GM23338 (cell line): ENCODE measurements at regions not wholly inside any gene's neighbourhood (a gene's known extent, or its start where the extent isn't known, plus 50 kb on each side); places are given as distances from the start of the nearest gene placed in this dataset.

Source experiments
- ATAC-seq: fragments of 200-7000 bp; cut with Tn5 transposase; 3 replicates; pipeline ENCODE4 v1.9.1; 2020
- DNase-seq: peaks from one replicate; pipeline ENCODE4 v3.0.0-alpha.2; 2015; ENCODE audit warnings: low spot score
- H2AFZ ChIP-seq: fragments of 200-600 bp; sonication (generic); 2 replicates; pipeline ENCODE4 v1.8.0; 2016; ENCODE audit warnings: antibody characterized with exemption, mild to moderate bottlenecking, moderate library complexity
- H3F3A ChIP-seq: fragments of 200-600 bp; sonication (generic); replicated peaks from 2 replicates; pipeline ENCODE4 v1.8.0; 2017; ENCODE audit warnings: antibody characterized with exemption, mixed run types, low read depth
- H3K27ac ChIP-seq: fragments of 200-600 bp; sonication (generic); 2 replicates; pipeline ENCODE4 v1.6.1; 2016; ENCODE audit warnings: low read depth
- H3K27me3 ChIP-seq: fragments of 200-600 bp; sonication (generic); 2 replicates; pipeline ENCODE4 v1.8.0; 2016; ENCODE audit warnings: mild to moderate bottlenecking, mixed run types, moderate library complexity; ENCODE audit not compliant: insufficient read depth
- H3K36me3 ChIP-seq: fragments of 200-600 bp; sonication (generic); 2 replicates; pipeline ENCODE4 v1.8.0; 2016; ENCODE audit warnings: mild to moderate bottlenecking; ENCODE audit not compliant: insufficient read depth
- H3K4me1 ChIP-seq: fragments of 200-600 bp; sonication (generic); 2 replicates; pipeline ENCODE4 v1.8.0; 2016; ENCODE audit warnings: mild to moderate bottlenecking, moderate library complexity; ENCODE audit not compliant: insufficient read depth
- H3K4me2 ChIP-seq: fragments of 200-600 bp; sonication (generic); 2 replicates; pipeline ENCODE4 v1.7.1; 2017; ENCODE audit warnings: mixed run types
- H3K4me3 ChIP-seq: fragments of 200-600 bp; sonication (generic); 2 replicates; pipeline ENCODE4 v1.6.1; 2016; ENCODE audit warnings: mixed run types
- H3K79me2 ChIP-seq: fragments of 200-600 bp; sonication (generic); replicated peaks from 2 replicates; pipeline ENCODE4 v1.8.0; 2017; ENCODE audit warnings: mild to moderate bottlenecking; ENCODE audit not compliant: insufficient read depth
- H3K9me2 ChIP-seq: fragments of 200-600 bp; sonication (generic); 2 replicates; pipeline ENCODE4 v1.8.0; 2017; ENCODE audit not compliant: insufficient read depth
- H4K20me1 ChIP-seq: fragments of 200-600 bp; sonication (generic); replicated peaks from 2 replicates; pipeline ENCODE4 v1.8.0; 2017; ENCODE audit warnings: mild to moderate bottlenecking; ENCODE audit not compliant: insufficient read depth
- H3K27ac Mint-ChIP-seq: 2 replicates; pipeline ENCODE4 v1.8.0; 2020; ENCODE audit warnings: inconsistent platforms, mild to moderate bottlenecking, moderate library complexity, mixed read lengths
- H3K27me3 Mint-ChIP-seq: 3 replicates; pipeline ENCODE4 v1.8.0; 2022; ENCODE audit warnings: low read depth, mild to moderate bottlenecking, moderate library complexity, mixed read lengths, inconsistent platforms; ENCODE audit not compliant: insufficient read depth, poor library complexity
- H3K36me3 Mint-ChIP-seq: 3 replicates; pipeline ENCODE4 v1.8.0; 2021; ENCODE audit warnings: low read depth, mild to moderate bottlenecking, inconsistent platforms, moderate library complexity, mixed read lengths
- H3K4me1 Mint-ChIP-seq: 3 replicates; pipeline ENCODE4 v1.8.0; 2020; ENCODE audit warnings: mild to moderate bottlenecking, inconsistent platforms, mixed read lengths
- H3K4me3 Mint-ChIP-seq: 3 replicates; pipeline ENCODE4 v1.8.0; 2021; ENCODE audit warnings: moderate library complexity, mild to moderate bottlenecking, inconsistent platforms, mixed read lengths
- H3K9me3 Mint-ChIP-seq: 3 replicates; pipeline ENCODE4 v1.8.0; 2020; ENCODE audit warnings: moderate library complexity, mild to moderate bottlenecking, inconsistent platforms, mixed read lengths
- CREB1 ChIP-seq: fragments of 250-450 bp; sonication (Bioruptor Pico); IDR thresholded peaks from 2 replicates; pipeline ENCODE4 v1.5.0; 2020; ENCODE audit warnings: low read depth, mild to moderate bottlenecking, moderate library complexity
- EZH2phosphoT487 ChIP-seq: fragments of 200-600 bp; sonication (generic); IDR thresholded peaks from one replicate; pipeline ENCODE4 v1.8.1; 2018; ENCODE audit warnings: antibody characterized with exemption; ENCODE audit not compliant: unreplicated experiment
- JUNB ChIP-seq: IDR thresholded peaks from one replicate; pipeline ENCODE4 v1.6.1; 2016; ENCODE audit warnings: antibody characterized with exemption; ENCODE audit not compliant: unreplicated experiment
- NANOG ChIP-seq: IDR thresholded peaks from 2 replicates; pipeline ENCODE4 v1.6.1; 2016; ENCODE audit warnings: antibody characterized with exemption, borderline replicate concordance
- POLR2AphosphoS5 ChIP-seq: IDR thresholded peaks from 2 replicates; pipeline ENCODE4 v1.6.1; 2016; ENCODE audit warnings: antibody characterized with exemption, low read depth
- TF ChIP-seq, protein P1 (sequence below), 2 experiments: fragments of 200-600 bp in 1 of 2; sonication (generic) in 1 of 2; conservative IDR thresholded peaks; 2 replicates each; pipeline versions ENCODE4 v1.5.1 to v1.6.1; 2016 to 2017; ENCODE audit warnings: antibody characterized with exemption in 2 of 2, low read depth in 2 of 2, mild to moderate bottlenecking in 2 of 2, moderate library complexity in 1 of 2
- TF ChIP-seq, protein P2 (sequence below): fragments of 250-450 bp; sonication (Bioruptor Pico); IDR thresholded peaks from 2 replicates; pipeline ENCODE4 v1.5.0; 2020; ENCODE audit warnings: mild to moderate bottlenecking, moderate library complexity

DNA sequence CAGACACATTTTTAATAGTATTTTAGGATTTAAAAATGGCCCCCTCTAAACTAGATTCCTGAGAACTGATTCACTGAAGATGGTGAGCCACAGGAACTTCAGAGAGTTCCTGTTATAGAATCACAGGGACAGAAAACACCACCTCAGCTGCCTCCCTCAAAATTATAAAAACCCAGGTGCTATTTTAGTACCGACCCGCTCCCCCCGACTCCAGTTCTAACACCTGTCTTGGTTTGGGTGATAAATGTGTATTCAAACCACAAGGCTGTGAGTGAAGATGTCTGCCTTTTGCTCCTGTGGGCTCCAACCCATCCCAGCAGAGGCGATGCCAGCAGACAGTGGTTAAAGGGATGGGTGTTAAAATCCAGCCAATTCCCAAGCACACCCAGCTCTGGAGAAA, 127.4 kb upstream of the LY86 start:
- Mint-ChIP-seq H3K4me1 (no peaks in the 10 kb centered on the region), H3K9me3 (peaks cover 8% of the 10 kb centered on the region), H3K27me3 (peaks cover 4% of the 10 kb centered on the region), H3K4me3 (no peak overlapping the region), H3K27ac (no peak overlapping the region), H3K36me3 (no peaks in the 10 kb centered on the region; the same call in 2 of the 3 replicates)
- no peak for TF ChIP-seq POLR2AphosphoS5
- no peak for TF ChIP-seq CREB1
- TF ChIP-seq NANOG, result no peak
- TF ChIP-seq JUNB, result no peak
- no peak for TF ChIP-seq EZH2phosphoT487
- TF ChIP-seq, protein P1, sequence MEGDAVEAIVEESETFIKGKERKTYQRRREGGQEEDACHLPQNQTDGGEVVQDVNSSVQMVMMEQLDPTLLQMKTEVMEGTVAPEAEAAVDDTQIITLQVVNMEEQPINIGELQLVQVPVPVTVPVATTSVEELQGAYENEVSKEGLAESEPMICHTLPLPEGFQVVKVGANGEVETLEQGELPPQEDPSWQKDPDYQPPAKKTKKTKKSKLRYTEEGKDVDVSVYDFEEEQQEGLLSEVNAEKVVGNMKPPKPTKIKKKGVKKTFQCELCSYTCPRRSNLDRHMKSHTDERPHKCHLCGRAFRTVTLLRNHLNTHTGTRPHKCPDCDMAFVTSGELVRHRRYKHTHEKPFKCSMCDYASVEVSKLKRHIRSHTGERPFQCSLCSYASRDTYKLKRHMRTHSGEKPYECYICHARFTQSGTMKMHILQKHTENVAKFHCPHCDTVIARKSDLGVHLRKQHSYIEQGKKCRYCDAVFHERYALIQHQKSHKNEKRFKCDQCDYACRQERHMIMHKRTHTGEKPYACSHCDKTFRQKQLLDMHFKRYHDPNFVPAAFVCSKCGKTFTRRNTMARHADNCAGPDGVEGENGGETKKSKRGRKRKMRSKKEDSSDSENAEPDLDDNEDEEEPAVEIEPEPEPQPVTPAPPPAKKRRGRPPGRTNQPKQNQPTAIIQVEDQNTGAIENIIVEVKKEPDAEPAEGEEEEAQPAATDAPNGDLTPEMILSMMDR (conservative IDR thresholded peaks at IDR 0.05; ENCODE audit: low read depth in 2 of 2), result no peak
- TF ChIP-seq, protein P2, sequence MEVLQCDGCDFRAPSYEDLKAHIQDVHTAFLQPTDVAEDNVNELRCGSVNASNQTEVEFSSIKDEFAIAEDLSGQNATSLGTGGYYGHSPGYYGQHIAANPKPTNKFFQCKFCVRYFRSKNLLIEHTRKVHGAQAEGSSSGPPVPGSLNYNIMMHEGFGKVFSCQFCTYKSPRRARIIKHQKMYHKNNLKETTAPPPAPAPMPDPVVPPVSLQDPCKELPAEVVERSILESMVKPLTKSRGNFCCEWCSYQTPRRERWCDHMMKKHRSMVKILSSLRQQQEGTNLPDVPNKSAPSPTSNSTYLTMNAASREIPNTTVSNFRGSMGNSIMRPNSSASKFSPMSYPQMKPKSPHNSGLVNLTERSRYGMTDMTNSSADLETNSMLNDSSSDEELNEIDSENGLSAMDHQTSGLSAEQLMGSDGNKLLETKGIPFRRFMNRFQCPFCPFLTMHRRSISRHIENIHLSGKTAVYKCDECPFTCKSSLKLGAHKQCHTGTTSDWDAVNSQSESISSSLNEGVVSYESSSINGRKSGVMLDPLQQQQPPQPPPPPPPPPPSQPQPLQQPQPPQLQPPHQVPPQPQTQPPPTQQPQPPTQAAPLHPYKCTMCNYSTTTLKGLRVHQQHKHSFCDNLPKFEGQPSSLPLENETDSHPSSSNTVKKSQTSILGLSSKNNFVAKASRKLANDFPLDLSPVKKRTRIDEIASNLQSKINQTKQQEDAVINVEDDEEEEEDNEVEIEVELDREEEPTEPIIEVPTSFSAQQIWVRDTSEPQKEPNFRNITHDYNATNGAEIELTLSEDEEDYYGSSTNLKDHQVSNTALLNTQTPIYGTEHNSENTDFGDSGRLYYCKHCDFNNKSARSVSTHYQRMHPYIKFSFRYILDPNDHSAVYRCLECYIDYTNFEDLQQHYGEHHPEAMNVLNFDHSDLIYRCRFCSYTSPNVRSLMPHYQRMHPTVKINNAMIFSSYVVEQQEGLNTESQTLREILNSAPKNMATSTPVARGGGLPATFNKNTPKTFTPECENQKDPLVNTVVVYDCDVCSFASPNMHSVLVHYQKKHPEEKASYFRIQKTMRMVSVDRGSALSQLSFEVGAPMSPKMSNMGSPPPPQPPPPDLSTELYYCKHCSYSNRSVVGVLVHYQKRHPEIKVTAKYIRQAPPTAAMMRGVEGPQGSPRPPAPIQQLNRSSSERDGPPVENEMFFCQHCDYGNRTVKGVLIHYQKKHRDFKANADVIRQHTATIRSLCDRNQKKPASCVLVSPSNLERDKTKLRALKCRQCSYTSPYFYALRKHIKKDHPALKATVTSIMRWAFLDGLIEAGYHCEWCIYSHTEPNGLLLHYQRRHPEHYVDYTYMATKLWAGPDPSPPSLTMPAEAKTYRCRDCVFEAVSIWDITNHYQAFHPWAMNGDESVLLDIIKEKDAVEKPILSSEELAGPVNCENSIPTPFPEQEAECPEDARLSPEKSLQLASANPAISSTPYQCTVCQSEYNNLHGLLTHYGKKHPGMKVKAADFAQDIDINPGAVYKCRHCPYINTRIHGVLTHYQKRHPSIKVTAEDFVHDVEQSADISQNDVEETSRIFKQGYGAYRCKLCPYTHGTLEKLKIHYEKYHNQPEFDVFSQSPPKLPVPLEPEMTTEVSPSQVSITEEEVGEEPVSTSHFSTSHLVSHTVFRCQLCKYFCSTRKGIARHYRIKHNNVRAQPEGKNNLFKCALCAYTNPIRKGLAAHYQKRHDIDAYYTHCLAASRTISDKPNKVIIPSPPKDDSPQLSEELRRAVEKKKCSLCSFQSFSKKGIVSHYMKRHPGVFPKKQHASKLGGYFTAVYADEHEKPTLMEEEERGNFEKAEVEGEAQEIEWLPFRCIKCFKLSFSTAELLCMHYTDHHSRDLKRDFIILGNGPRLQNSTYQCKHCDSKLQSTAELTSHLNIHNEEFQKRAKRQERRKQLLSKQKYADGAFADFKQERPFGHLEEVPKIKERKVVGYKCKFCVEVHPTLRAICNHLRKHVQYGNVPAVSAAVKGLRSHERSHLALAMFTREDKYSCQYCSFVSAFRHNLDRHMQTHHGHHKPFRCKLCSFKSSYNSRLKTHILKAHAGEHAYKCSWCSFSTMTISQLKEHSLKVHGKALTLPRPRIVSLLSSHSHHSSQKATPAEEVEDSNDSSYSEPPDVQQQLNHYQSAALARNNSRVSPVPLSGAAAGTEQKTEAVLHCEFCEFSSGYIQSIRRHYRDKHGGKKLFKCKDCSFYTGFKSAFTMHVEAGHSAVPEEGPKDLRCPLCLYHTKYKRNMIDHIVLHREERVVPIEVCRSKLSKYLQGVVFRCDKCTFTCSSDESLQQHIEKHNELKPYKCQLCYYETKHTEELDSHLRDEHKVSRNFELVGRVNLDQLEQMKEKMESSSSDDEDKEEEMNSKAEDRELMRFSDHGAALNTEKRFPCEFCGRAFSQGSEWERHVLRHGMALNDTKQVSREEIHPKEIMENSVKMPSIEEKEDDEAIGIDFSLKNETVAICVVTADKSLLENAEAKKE, result no peak
- Histone ChIP-seq H3K9me2 (peaks cover 12% of the 10 kb centered on the region; the same call in 1 of the 2 replicates), H3K27me3 (no peaks in the 10 kb centered on the region), H3K4me2 (no peak overlapping the region), H3F3A (no peaks in the 10 kb centered on the region), H3K36me3 (no peaks in the 10 kb centered on the region), H3K79me2 (no peaks in the 10 kb centered on the region), H3K4me3 (no peak overlapping the region), H3K27ac (no peak overlapping the region), H3K4me1 (no peaks in the 10 kb centered on the region), H4K20me1 (no peaks in the 10 kb centered on the region), H2AFZ (no peak overlapping the region)
- DNase-seq (no peak), ATAC-seq (no peak)
